Fibroblast of pulmonary artery (primary cell): ENCODE measurements at regions not wholly inside any gene's neighbourhood (a gene's known extent, or its start where the extent isn't known, plus 50 kb on each side); places are given as distances from the start of the nearest gene placed in this dataset.

Experiments
- DNase-seq: peaks from one replicate; pipeline ENCODE4 v3.0.0-alpha.2; 2010; ENCODE audit warnings: low read depth
- H3K4me3 ChIP-seq: replicated peaks from 2 replicates; pipeline ENCODE4 v1.5.1; 2011; ENCODE audit warnings: low read depth, mild to moderate bottlenecking, control low read depth, low read length, moderate library complexity
- CTCF ChIP-seq: IDR thresholded peaks from 2 replicates; pipeline ENCODE4 v1.5.1; 2011; ENCODE audit warnings: mild to moderate bottlenecking, control low read depth, low read length, inconsistent platforms; ENCODE audit errors: missing control alignments

GRCh38 chr14:49313108-49313507 is 273.1 kb downstream of the RPS29 start:
- no peak overlapping the region for H3K4me3 ChIP-seq
- no peak for DNase-seq
- TF ChIP-seq CTCF = no peak

DNA sequence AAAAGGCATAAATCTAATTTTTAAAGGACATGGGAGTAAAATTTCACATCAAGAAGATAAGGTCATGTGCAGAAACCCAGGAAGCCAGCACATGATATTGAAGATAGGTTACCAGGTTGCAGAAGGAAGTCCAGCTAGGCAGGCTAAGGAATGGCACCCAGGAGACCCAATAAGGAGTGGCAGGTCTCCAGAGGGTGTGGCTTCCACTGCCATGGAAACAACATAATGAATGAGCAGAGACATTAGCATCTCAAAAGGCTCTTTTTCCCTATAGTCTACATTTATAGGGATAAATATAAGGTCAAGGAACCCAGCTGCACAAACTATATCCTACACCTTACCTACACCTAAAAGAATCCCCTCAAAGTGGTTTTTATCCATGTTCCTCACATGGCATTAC is 275.9 kb downstream of the RPS29 start:
- TF ChIP-seq CTCF = no peak
- no peak overlapping the region for H3K4me3 ChIP-seq
- no peak for DNase-seq

DNA sequence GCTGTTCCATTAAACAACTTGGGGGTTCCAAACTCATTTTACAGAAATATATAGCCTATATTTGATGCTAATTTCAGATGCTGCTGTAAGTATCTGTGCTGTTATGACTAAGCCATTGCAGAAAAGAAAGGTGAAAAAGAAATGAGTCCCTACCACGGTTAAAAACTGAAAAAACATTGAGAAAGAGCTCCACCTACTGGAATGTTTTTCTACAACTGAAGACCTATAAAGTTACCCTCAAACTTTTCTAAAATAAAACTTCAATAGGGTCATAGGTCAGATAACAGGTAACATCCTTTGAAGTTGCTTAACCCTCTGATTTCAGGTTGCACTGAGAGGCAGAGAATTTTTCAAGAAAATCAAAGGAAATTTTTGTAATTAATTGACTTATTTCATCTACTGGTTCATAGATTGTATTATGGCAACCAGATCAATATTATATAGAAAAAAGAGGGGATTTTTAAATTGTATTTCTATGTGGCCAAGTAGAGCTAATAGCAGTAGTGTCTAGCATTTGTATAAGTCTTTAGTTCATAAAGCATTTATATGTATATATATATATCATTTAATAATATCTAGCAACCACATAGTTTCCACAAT is 279.9 kb downstream of the RPS29 start:
- H3K4me3 ChIP-seq = no peak overlapping the region
- peak; percentile 20 for DNase-seq
- TF ChIP-seq CTCF = peak; percentile 46

DNA sequence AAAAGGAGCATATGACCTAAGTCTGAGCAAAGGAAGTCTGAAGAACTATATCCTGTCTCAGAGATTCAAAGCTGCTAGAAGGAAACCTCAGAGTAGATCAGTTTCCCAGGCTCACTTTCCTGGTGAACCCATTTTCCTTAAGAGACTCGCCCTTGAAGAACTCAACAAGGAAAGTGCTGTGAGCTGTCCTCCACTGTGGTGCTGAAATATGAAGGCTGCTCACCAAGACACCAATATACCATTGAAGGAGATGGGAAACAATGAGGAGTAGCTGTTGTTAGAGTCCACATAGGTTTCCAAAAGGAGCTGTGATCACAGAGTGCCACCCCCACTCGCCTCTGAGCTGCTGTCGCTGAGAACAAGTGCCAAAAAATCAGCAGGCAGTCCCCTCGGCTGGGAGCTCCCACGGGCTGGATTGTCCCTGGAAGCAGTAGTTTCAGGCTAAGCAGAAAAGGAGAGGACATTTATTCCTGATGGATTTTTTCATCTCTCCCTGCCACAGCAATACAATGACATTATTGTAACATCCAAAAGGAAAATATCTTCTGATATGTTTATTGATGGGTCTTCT is 282.1 kb downstream of the RPS29 start:
- peak; percentile 55 for DNase-seq
- no peak overlapping the region for H3K4me3 ChIP-seq
- TF ChIP-seq CTCF = no peak

- no peak for DNase-seq
- TF ChIP-seq CTCF = no peak
- H3K4me3 ChIP-seq = no peak overlapping the region
Observed at GRCh38 chr14:49297102-49297501, 289.1 kb downstream of the RPS29 start.

DNA sequence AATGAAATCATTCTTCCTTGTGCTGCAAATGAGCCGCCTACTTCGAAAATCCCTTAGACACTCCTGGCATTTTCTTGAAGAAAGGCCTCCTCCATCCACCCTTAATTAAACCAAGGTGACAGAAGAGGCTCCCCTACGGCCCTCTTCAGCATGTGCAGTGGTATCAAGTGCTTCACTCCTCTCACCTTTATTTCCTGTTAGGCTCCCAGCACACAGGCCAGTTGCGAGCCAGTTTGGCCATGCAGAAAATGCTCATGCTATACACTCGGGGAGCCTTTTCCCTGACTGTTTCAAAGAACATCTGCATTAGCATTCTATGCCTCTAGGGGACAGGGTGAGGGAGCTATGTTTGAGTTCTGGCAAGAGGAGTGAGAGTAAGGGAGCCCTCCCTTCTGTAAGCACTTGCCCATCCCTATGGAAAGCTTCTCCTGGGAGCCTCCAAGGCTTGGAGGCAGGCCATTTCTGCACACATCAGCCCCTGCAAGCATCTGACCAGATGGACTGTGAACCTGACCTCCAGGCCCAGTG is 291.5 kb downstream of the RPS29 start:
- no peak for DNase-seq
- TF ChIP-seq CTCF = no peak
- no peak overlapping the region for H3K4me3 ChIP-seq

GRCh38 chr14:49287004-49287403 is 299.2 kb downstream of the RPS29 start:
- TF ChIP-seq CTCF = no peak
- no peak for DNase-seq
- H3K4me3 ChIP-seq = no peak overlapping the region
